ENCODE measurements at regions not wholly inside any gene's neighbourhood (a gene's known extent, or its start where the extent isn't known, plus 50 kb on each side); places are given as distances from the start of the nearest gene placed in this dataset.

GRCh38 chr10:130337305-130337640 lies 201.1 kb downstream of the GLRX3 start:
- intact Hi-C loops (cut with DNase I; ENCODE audit: low total_unique reads): no loop called here
- H3K27me3 ChIP-seq: peaks cover 0 to 15% of the 10 kb centered on the region in 2 donors
- H3K4me1 ChIP-seq: no peaks in the 10 kb centered on the region
- TF ChIP-seq POLR2A (IDR thresholded peaks at IDR 0.05): no peak
- TF ChIP-seq POLR2AphosphoS5 (IDR thresholded peaks at IDR 0.05): no peak
- no peak for TF ChIP-seq CTCF (IDR thresholded peaks at IDR 0.05)
- no peak overlapping the region for H3K27ac ChIP-seq
- H3K9me3 ChIP-seq: no peaks in the 10 kb centered on the region
- no peak for DNase-seq (ENCODE audit: low spot score in 2 of 2)
- H3K4me3 ChIP-seq: no peak overlapping the region
- H3K36me3 ChIP-seq: no peaks in the 10 kb centered on the region

- TF ChIP-seq POLR2A (IDR thresholded peaks at IDR 0.05) (no peak), POLR2AphosphoS5 (IDR thresholded peaks at IDR 0.05) (no peak), CTCF (IDR thresholded peaks at IDR 0.05) (no peak)
- Histone ChIP-seq H3K4me1 (no peaks in the 10 kb centered on the region), H3K27me3 (peaks cover 0 to 15% of the 10 kb centered on the region in 2 donors), H3K4me3 (no peak overlapping the region), H3K27ac (no peak overlapping the region), H3K9me3 (no peaks in the 10 kb centered on the region), H3K36me3 (no peaks in the 10 kb centered on the region)
- no peak for DNase-seq (ENCODE audit: low spot score in 2 of 2)
- intact Hi-C loops (cut with DNase I; ENCODE audit: low total_unique reads): no loop called here
Measured at GRCh38 chr10:130337696-130338635, 201.8 kb downstream of the GLRX3 start.

GRCh38 chr10:130338636-130339024 lies 202.4 kb downstream of the GLRX3 start:
- intact Hi-C loops (cut with DNase I; ENCODE audit: low total_unique reads): no loop called here
- Histone ChIP-seq H3K36me3 (no peaks in the 10 kb centered on the region), H3K27me3 (peaks cover 0 to 15% of the 10 kb centered on the region in 2 donors), H3K4me3 (no peak overlapping the region), H3K27ac (no peak overlapping the region), H3K9me3 (no peaks in the 10 kb centered on the region), H3K4me1 (no peaks in the 10 kb centered on the region)
- no peak for TF ChIP-seq POLR2A (IDR thresholded peaks at IDR 0.05)
- no peak for TF ChIP-seq CTCF (IDR thresholded peaks at IDR 0.05)
- no peak for TF ChIP-seq POLR2AphosphoS5 (IDR thresholded peaks at IDR 0.05)
- DNase-seq (ENCODE audit: low spot score in 2 of 2): no peak

GRCh38 chr10:130339091-130339490 lies 202.9 kb downstream of the GLRX3 start:
- no peaks in the 10 kb centered on the region for H3K9me3 ChIP-seq
- peaks cover 0 to 15% of the 10 kb centered on the region in 2 donors for H3K27me3 ChIP-seq
- intact Hi-C loops (cut with DNase I; ENCODE audit: low total_unique reads): no loop called here
- H3K4me1 ChIP-seq: no peaks in the 10 kb centered on the region
- no peak for DNase-seq (ENCODE audit: low spot score in 2 of 2)
- no peak for TF ChIP-seq POLR2A (IDR thresholded peaks at IDR 0.05)
- TF ChIP-seq POLR2AphosphoS5 (IDR thresholded peaks at IDR 0.05): no peak
- no peak for TF ChIP-seq CTCF (IDR thresholded peaks at IDR 0.05)
- no peak overlapping the region for H3K4me3 ChIP-seq
- H3K27ac ChIP-seq: no peak overlapping the region
- H3K36me3 ChIP-seq: no peaks in the 10 kb centered on the region

GRCh38 chr10:130339911-130340310 lies 203.7 kb downstream of the GLRX3 start:
- DNase-seq (ENCODE audit: low spot score in 2 of 2): no peak
- intact Hi-C loops (cut with DNase I; ENCODE audit: low total_unique reads): no loop called here
- H3K4me3 ChIP-seq: no peak overlapping the region
- no peak overlapping the region for H3K27ac ChIP-seq
- TF ChIP-seq POLR2AphosphoS5 (IDR thresholded peaks at IDR 0.05) (no peak), CTCF (IDR thresholded peaks at IDR 0.05) (no peak), POLR2A (IDR thresholded peaks at IDR 0.05) (no peak)
- peaks cover 0 to 15% of the 10 kb centered on the region in 2 donors for H3K27me3 ChIP-seq
- no peaks in the 10 kb centered on the region for H3K9me3 ChIP-seq
- no peaks in the 10 kb centered on the region for H3K36me3 ChIP-seq
- H3K4me1 ChIP-seq: no peaks in the 10 kb centered on the region
